Stimulated activated CD4-positive, alpha-beta T cell treated with anti-CD3 and anti-CD28 coated beads, Interleukin-2, amount 100 ng/mL, for 48 hours (primary cell): ENCODE measurements at regions not wholly inside any gene's neighbourhood (a gene's known extent, or its start where the extent isn't known, plus 50 kb on each side); places are given as distances from the start of the nearest gene placed in this dataset.

Source experiments
- DNase-seq, 2 donors: peaks; one replicate each; pipeline ENCODE4 v3.0.0-alpha.2; 2020

GRCh38 chr12:127267128-127267527 lies 999.8 kb upstream of the TMEM132C start:
- DNase-seq: no peak

- no peak for DNase-seq
Measured at GRCh38 chr12:127268213-127268612, 998.8 kb upstream of the TMEM132C start.

DNA sequence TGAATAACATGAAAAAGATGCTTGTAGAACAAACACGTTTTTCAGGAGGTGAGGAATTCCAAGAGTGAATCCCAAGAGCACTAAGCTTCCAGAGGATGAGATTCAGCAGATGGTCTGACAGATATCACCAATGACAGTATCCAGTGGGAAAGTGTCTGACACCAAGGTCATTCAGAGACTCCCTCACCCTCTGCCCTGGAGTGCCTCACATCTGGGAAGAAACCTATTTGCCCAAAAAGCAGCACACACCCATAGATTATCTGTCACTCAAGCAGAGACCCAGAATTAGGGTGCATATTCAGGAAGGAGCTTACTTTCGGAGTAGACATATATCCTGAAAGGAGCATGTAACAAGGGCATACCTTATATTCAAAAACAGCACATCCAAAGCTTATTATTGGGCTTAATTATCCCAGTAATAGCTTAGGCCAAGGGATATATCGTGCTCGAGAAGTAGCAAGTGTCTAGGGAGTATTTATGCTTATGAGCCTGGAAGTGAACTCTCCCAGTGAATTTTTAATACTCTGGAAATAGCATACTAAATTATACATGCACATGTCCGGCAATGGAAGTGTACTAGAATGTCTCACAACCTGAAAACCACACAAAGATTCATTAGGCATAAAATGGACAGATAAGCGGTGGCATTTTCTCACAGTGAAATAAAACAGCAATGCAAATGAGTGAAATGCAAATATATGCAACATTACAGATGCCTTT lies 998.1 kb upstream of the TMEM132C start:
- no peak for DNase-seq

DNA sequence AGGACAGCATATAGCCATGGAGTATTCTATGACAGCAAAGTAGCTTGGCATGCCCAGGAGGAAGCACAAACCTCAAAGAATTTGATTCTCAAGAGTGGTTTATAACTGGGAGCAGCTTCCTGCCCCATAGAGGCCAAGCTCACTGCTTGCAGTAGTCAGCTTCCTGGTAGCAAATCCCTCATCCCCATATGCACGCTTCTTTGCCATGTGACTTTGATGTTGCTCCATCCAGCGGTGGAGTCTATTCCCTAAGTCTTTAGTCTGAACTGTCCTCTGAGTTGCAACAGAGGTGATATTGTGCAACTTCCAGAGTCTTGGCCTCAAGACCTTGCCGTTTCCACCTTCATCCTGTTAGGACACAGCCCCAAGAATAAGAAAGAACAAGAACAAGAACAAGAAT lies 996.8 kb upstream of the TMEM132C start:
- no peak for DNase-seq

- DNase-seq: no peak
Measured at GRCh38 chr12:127271776-127272175, 995.2 kb upstream of the TMEM132C start.

DNA sequence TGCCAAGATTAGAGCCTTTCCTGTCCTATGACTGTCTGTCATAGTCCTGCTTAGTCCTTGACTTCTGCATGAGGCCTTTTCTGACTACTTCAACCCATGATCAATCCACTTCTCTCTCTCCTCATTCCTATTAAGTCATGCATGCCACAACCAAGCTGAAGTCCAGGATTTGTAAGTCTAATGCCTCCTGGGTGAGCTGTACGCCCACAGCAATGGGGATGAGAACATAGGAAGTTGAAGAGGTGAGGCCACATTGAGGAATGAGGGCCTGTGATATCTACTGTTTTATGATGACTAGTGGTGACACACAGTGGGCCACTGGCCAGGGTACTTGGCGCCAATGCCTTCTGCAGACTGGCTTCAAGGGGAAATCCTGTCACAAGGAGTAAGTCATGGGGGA lies 994.1 kb upstream of the TMEM132C start:
- no peak for DNase-seq

DNA sequence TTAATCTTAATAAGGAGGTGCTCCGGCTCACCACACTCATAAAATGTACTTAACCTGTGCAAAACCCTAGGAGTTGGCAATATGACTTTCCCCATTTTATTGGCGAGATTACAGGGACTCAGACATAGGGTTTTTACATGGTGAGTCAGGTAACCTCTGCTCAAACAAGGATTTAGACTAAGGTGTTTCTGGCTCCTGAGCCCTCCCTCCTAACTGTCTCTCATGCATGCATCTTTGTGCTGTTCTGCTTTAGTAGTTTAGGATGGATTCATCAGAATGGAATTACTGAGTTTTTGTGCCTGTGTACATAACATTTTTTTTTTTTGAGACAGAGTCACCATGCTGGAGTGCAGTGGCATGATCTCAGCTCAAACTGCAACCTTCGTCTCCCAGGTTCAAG lies 993.3 kb upstream of the TMEM132C start:
- no peak for DNase-seq

- no peak for DNase-seq
Measured at GRCh38 chr12:127275416-127275815, 991.6 kb upstream of the TMEM132C start.

- no peak for DNase-seq
Measured at GRCh38 chr12:127277882-127278281, 989.1 kb upstream of the TMEM132C start.

DNA sequence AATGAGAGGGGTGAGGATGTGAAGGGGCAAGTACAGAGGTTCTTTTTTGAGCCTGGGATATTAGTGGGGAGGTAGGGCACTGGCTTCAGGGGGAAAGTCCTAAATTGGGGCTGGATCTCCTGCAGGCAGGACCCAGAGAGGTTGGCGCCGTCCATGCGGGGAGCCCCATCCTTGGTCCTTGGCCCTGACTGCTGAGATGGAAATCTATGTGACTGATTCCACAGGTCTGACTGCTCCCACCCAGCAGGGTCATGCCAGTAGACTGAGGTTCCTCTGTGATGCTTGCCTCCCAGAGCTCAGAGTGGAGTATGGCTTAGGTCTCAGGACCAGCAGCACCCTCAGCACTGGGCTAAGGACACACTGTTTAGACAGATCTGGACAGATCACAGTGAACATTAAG lies 988.6 kb upstream of the TMEM132C start:
- DNase-seq: no peak

GRCh38 chr12:127280393-127281275 lies 986.3 kb upstream of the TMEM132C start:
- peak; percentile 75 to 82 for DNase-seq

DNA sequence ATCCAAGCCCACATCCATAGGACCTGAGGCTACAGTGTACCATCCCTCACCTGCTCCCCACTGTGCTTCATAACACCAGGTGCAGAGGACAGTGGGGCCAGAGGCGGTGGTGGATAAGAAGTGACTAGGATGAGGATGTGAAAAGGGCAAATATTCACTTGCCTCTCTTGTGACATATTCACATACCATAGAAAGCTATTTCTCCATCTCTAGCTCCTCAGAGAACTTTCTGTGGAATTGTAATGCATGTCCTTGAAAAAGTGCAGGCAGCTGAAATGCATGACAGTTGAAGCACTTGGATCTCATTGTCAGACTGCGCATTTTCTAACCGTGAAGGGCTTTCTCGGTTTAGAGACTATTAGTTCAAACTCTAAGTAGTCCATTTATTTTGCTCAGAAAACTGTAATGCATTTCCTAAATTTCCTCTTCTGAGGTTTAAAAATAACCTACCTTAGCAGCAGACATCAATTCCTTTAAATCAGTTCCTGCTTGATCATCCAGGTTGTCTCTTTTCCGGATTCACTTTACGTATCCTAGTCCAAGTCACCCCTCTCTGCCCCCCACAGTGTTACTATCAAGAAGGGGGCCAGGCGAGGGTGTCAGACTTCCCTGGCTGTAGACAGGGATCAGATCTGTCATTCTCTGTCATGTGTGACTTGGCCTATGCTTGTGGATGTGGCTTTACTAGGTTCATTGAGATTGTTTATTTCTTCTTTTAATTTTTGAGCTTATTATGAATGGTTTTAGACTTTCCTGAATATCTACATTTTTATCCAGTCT lies 984.0 kb upstream of the TMEM132C start:
- no peak for DNase-seq

GRCh38 chr12:127284021-127284420 lies 982.9 kb upstream of the TMEM132C start:
- DNase-seq: no peak

GRCh38 chr12:127284870-127285431 lies 982.0 kb upstream of the TMEM132C start:
- DNase-seq: no peak

- DNase-seq: no peak
Measured at GRCh38 chr12:127286281-127286680, 980.7 kb upstream of the TMEM132C start.

- no peak for DNase-seq
Measured at GRCh38 chr12:127287256-127287655, 979.7 kb upstream of the TMEM132C start.

GRCh38 chr12:127290251-127290650 lies 976.7 kb upstream of the TMEM132C start:
- DNase-seq: no peak

DNA sequence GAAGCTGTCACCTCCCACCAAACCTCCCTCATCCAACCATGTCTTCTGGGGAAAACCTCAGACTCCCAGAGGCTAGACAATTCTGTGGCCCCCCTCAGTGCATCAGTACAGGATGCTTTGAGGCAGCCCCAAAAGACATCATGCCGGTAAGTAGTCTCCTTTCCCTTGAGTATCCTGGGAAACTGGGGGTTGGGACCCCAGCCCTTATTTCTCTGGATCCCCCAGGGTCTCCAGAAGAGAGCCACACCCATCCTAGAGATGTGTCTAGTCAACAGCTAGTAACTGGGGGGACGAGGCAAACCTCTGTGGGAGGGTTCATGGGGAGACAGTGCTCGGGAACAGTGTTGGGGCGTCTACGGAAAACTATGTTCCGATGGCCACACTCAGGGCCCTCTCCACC lies 974.2 kb upstream of the TMEM132C start:
- DNase-seq: no peak

DNA sequence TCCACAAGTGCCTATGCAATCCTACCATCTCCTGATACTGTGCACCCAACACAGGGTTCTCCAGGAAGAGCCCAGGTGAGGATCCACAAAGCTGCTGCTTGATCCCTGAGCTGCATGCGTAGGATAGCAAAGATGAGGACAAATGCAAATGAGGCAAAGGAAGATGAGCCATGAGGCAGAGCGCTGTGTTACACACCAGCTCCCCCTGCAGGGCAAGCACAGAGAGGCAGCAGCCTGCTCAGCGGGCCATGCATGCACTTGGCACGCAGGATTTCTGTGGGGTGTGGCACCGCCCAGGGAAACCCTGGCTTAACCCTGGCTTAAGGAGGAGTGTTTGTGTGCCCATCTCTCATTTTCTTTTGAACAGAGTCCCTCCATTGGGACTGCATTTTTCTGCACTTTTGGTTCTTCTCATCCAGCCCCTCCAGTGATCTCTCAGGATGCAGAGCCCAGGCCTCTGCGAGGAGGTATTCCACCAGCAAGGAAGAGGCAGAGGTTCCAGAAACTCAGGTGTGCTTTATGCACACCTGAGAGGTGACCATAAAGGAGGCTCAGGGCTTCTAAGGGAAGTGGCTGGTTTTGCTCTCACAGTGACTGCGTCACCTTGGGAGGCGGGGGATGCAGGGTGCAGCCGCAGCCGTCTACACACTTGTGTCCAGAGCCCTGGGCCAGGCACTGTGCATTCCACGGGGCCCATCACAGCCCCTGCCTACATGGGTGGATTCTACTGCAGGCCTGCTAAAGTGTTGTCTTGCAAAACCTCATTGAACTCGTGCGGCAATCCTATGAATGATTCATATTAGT lies 973.3 kb upstream of the TMEM132C start:
- DNase-seq: peak; percentile 37 to 41

- no peak for DNase-seq
Measured at GRCh38 chr12:127294651-127295210, 972.2 kb upstream of the TMEM132C start.

GRCh38 chr12:127295630-127296029 lies 971.3 kb upstream of the TMEM132C start:
- no peak for DNase-seq

DNA sequence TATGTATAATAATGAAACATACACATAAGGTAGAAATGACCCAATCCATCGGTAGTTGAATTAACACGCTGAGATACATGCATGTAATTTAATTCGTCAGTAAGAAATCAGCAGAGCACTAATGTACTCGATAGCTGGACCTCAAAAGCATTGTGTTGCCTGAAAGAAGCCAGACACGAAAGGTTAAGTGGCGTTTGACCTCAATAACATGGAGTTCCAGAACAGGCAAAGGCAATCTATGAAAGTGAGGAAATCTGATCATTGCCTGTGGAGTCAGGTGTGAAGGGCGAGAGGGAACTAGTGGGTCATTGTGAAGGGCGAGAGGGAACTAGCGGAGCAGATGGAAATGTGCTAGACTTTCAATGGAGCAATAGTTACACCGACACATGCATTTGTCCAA lies 970.4 kb upstream of the TMEM132C start:
- no peak for DNase-seq
